HG02678 (cell line): ENCODE measurements at regions not wholly inside any gene's neighbourhood (a gene's known extent, or its start where the extent isn't known, plus 50 kb on each side); places are given as distances from the start of the nearest gene placed in this dataset.

Experiments
- ATAC-seq: cut with Tn5 transposase; IDR thresholded peaks from one replicate; pipeline ENCODE4 v1.9.1; 2021; ENCODE audit warnings: mild to moderate bottlenecking, moderate library complexity; ENCODE audit not compliant: unreplicated experiment

DNA sequence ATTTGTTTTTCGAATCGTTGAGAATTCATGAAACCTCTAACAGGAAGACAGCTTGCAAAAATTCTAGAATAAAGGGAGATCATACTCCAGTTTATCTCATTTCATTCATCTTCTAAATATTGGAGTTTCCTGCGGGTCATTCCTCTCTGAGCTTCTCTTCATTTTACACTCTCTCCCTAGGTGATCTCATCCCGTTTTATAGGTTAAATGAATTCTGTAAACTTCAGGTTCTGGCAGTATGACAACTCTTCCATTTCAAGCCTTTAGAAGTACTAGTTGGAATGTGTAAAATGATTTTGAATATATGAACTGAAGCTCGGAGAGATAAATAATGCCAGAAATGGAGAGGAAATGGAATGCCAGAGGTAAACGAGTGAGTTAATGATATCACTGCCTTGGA is 312.4 kb downstream of the METTL4 start:
- ATAC-seq, result no peak

DNA sequence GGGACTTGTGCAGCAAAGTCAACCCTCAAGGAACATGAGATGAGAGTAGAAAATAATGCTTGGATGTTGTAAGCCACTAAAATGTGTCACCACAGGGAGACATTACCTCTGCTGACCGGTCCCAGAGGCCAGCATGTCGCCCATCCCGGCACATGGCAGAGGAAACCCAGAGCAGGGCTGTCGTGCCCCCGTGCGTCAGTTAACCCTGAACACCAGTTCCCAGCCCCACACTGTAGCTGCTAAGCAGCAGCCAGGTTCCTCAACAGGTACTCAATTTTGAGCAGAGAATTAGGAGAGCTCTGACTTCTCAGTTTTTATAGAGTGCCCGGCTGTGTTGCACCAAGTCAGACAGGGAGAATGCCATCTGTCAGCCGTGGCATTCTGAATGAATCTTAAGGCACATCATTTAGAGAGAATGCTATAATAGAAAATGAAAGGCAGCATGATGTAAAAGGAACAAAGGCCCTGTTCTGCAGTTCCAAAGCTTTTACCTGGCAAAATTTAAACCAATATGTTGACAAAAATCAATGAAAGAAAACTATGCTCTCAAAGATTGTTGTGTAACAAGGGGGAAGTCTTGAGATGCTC is 307.9 kb downstream of the METTL4 start:
- no peak for ATAC-seq

DNA sequence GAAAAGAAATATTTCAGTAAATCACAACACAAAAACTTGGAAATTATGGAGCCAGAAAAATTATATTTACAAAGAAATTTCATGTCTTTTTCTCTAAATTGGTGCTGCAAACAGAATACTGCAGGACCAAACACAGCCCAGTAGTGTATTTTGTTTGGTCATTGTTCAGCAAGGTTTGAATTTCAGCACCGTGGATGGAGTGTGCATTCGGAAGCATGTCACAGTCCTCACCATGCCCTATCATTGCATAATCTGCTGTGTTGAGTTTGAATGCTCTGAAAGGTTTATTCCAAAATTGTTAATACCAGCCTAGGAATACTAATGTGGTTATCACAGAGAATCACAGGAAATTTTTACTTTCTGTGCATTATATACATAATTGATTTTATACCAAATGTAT is 296.7 kb downstream of the METTL4 start:
- no peak for ATAC-seq

DNA sequence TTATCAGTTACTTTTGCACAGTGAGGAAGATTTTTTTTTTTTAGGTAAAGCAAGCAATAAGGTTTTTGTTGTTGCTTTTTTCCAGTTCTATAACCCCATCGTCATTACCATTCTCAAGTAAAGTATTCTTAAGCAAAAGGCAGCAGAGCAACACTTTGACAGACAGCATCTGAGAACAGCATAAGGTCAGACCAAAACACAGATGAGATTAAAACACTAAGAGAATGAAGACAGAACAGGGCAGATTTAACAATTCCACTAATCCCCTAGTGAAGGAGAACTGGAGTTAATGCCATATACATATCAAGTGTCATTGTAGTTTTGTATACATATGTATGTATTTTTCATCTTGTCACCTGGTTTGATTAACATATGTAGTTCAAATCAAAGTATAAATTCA is 290.2 kb downstream of the METTL4 start:
- ATAC-seq, result no peak

DNA sequence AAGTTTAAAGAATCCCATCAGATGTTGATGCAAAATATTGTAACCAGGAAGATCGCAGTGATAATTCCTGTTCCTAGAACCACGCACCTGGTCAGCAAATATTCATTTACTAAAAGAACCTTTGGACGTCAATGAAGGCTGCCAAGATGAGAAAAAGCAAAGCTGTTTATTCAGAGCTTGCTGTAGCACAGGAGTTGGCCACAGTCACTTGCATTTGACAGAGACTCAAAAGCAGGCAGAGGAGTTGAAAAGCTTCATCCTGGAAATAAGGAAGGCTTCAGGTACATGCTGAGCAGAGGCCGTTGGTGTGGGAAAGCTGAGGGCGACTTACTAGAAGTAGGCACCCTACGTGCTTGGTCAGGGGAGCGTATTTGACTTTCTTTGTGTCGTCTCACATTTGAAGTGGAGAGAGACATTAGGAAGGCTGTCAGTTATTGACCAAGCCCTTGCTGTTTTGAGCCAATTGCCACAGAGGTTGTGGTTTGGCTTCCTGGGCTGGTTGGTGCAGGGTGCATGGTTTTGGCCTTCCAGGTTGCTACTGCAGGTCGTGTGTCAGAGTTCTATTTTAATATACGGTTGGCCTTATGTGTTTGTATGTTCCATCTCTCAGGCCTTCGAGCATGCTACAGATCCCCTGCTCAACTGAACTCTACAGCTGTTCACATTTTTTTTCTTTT is 289.6 kb downstream of the METTL4 start:
- ATAC-seq, result no peak

DNA sequence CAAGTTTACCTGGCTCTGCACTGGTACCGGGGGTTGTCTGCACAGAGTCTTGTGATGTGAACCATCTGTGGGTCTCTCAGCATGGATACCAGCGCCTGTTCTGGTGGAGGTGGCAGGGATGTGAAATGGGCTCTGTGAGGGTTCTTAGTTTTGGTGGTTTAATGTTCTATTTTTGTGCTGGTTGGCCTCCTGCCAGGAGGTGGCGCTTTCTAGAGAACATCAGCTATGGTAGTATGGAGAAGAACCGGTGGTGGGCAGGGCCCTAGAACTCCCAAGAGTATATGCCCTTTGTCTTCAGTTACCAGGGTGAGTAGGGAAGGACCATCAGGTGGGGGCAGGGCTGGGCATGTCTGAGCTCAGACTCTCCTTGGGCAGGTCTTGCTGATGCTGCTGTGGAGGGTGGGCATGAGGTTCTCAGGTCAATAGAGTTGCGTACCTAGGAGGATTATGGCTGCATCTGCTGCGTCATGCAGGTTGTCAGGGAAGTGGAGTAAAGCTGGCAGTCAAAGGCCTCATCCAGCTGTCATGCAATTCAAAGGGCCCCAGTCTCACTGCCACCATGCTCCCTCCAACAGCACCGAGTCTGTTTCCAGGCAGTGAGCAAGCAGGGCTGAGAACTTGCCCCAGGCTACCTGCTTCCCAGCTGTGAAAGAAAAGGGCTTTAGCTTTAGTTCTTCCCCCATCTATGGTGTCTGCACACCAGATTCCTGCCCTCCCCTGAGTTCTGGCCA is 278.0 kb downstream of the METTL4 start:
- no peak for ATAC-seq

DNA sequence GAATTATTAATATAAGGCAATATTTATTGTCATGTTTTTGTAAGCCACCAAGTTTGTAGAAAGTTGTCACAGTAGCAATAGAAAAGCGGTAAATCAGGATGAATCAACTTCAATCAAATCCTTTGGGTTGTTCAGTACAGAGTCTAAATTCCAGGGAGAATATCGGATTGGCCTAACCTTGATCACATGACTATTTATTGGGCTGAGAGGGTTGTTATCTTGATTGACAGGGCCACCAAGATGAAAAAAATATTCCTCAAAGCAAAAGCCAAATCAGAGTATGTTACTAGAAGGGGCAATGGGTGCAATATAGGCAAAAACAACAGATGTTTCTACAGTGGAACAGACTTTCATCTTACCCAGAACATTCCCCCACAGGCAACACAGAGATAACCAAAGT is 270.0 kb downstream of the METTL4 start:
- no peak for ATAC-seq

DNA sequence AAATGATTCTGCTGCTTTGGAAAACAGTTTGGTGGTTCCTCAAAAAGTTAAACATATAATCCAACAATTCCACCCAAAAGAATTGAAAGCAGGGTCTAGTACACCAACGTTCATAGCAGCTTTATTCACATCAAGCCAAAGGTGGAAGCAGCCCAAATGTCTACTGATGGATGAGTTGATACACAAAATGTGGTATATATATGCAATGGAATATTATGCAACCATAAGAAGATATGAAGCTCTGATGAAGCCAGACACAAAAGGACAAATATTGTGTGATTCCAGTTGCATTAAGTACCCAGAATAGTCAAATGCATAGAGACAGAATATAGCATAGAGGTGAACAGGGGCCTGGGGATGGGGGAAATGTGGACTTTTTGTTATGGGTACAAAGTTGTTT is 269.3 kb downstream of the METTL4 start:
- ATAC-seq, result no peak

DNA sequence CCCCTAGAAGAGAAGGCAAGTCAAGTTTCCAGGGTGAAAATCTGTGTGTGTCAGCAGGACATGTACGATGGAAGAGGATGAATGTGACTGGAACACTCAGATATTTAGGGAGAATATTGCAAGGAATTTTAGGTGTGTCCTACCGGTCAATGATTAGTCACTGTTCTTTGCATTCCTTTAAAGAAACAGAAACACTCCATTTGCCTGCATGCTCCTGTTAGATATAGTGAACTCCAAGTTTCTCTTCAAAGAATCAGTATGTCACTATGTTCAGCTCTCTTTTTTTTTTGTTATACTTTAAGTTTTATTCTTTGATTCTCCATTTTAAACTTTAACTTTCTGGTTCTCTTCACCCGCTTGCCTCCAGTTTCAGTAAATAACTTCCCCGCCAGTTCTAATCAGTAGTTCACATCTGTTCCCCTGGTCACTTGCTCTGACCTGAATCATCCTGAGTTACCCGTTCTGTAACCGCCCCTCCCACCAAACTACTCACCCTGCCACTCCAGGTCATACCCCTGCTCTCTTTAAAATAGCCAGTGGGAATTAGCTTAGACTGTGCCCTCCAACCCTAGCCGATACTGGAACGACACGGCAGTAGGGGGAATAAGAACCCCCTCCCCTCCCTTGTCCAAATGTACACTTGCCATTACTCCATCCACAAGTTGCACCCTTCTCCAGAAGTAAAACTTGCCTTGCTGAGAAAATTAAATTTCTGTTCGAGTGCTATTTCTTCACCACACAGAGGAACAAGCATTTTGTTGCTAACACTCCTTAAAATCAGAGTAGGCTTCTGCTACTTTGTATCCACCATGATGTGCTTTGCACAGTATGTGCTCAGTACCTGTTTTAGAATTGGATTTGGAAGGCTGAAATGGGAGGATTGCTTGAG is 268.4 kb downstream of the METTL4 start:
- ATAC-seq, result no peak

DNA sequence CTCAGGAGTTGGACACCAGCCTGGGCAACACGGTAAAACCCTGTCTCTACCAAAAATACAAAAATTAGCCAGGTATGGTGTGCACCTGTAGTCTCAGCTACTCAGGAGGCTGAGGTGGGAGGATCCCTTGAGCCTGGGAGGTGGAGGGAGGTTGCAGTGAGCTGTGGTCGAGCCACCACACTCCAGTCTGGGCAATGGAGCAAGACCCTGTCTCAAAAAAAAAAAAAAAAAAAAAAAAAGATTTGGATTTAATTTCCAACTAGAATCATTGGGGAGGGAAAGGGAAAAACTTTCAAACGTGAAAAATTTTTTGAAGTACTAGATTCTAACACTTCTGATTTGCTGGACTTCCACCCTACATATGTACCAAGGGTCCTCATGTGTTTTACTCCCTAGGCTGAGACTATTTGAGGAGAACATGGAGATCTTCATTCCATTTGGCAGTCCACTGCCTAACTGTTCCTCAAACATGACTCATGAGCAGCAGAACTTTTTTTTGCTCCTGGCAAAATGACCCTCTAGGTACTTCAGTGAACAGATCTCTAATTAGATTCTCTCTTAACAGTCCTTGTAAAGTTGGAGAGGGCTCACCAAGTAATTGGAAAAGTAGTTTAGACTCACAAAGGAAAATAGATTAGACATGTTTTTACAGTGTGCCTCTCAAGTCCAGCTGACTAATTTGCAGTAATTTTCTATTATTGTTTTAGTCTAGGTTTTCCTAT is 267.6 kb downstream of the METTL4 start:
- no peak for ATAC-seq

DNA sequence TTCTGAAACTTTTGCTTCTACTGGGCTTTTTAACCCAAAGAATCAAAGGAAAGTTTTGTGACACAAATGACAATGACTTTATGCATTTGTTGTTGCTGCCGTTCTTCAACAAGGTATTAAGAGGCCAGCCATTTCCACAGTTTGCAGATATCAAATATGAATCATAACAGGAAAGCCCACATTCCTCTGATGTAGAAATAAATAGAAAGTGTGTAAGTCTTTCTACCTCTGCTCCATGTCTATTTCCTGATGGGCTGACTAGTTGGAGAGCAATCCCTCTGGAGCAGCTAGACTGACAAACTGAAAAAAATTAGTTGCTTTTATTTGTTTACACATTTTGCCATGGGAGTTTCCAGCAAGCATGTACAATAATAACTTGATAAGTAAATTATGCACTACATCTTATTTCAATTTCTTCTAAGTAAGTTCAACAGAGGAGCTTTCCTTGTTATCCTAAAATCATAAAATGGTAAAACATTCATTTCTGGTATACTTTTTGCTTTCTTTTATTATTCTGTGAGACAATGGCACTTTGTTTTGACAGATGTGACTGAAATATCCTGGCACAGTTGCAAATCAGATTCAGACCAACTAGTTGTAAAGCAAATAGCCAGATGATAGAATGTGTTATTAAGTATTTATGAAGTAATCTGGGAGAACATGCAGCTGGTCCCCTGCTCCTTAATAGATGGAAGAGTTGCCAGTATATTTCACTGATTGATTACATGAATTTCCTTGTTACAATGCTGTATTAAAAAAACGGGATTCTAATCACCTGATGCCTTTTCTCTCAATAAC is 266.7 kb downstream of the METTL4 start:
- no peak for ATAC-seq

DNA sequence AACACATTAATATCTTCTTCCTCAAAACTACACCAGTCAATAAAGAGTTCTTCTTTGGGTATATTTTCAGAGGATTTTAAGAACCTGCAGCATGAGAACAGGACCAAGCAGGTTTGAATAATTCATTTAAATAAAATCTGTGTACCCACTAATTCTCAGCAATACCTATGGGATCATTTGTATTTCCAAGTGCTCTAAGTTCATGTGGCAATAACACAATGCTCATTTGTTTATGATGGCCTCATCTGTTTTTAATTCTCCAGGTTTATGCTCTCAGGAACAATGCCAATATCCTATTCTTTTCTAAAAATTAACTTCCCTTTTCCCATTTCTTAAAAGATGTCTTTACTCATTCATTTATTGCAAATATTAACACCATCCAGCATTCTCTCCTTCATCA is 264.7 kb downstream of the METTL4 start:
- ATAC-seq, result no peak

DNA sequence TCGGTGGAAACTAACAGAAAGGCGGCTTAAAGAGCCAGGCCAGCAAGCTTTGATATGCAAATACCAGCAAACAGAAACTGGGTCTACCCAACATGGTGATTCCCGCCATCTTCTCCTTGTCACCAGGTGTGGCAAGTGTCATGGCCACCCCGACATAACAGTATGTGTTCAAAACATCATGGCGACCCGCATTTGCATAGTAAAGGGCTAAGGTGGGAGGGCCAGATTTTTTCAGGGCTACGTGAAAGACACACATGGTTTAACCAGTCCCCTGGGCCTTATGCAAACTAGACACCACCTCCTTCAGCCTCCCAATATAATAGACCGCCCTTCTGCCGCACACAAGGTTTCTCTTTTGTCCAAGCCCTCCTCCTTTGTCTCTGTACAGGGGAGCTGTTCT is 260.4 kb downstream of the METTL4 start:
- no peak for ATAC-seq

DNA sequence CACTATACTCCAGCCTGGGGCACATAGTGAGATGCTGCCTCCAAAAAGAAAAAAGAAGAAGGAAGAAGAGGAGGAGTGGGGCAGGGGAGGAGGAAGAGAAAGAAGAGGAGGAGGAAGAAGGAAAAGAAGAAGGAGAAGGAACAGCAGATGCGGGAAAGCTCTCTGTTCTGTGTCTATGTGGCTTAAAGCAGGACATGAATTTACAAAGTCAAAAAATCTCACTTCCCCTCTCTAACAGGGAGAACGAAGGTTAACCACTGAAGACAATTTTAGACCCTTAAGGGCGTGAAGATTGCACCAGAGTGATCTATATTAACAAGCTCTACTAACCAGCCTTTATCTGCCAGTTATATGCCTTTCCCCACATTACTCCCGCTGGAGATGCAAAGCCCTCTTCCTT is 258.9 kb downstream of the METTL4 start:
- peak; percentile 77 for ATAC-seq

DNA sequence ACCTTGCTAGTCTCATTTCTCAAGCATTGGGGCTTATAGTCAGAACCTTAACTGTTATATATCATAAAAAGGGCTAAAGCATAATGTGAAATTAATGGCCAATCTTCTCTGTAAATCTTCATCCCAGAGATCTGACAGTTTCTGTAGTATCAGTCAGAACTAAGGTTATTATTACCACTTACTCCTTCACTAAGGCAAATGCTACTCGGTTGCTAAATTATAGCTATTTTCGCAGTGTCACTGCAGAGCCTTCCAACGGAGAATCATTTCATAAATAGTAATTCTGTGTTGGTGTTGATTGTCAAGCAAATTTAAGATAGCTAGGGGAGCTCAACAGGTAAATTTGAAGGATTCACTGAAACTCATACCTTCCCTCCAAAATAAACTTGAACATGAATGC is 258.0 kb downstream of the METTL4 start:
- no peak for ATAC-seq

DNA sequence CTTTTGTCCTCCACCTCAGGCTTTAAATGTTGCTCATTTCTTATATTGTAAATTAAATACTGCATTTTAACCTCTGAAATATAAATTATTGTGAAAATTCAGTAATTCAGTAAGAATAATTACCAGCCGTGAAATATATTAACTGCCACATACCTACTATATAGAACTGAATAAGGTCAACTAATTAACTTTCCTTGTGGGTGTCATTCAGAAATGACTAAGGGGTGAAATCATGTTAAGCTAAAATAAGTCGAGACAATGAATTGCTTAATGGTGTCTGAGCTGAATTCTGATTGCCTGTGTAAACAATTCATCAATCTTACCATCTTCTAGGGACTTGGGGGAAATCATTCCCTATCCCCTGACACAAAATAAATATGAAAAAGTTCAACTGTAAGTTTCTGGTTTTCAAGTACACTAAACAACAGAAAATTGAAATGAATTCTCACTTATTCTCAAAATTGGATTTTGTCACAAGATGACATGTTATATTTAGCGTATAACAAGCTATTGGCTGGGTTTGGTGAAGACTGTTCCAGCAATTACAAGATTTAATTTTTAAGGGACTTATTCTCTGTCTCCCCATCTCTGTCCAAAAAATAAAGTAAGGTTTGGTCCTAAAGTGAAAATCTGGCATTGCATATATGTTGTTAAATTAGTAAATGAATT is 255.1 kb downstream of the METTL4 start:
- ATAC-seq, result no peak

DNA sequence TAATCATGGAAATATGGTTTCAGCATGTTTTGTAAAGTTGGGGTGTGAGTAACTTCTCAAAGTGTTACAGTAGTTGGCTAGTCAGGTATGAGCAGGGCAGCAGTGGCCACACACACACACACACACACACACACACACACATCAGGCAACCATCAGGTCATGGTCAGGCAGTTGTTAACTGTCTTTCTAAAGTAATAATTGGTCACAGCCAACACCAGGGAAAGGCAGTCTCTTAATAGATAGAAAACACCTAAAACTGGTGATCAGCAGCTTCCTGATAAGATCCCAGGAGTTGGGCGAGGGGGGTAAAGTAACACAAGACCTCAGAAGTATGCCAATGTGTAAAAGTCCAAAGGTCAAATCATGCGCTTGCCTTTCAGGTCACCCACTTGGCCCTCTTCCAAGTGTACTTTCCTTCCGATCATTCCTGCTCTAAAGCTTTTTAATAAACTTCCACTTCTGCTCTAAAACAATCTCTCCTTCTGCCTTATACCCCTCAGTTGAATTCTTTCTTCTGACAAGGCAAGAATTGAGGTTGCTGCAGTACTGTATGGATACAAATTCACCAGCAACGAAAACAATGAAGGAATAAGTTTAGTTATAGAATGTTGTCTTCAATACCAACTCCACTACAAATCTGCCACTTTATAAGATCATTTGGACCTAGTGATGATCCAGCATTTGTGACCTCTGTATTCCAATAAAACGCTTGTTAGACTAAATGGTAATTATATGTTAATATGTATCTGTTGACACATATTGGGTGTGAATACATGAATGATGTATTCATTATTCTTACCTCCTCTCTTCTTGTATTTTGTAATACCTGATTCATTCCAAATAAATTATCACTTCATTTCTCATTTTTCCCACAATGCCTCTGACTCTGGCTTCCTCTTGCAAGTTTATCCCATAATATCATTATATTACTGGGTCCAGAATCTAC is 254.3 kb downstream of the METTL4 start:
- ATAC-seq, result no peak

DNA sequence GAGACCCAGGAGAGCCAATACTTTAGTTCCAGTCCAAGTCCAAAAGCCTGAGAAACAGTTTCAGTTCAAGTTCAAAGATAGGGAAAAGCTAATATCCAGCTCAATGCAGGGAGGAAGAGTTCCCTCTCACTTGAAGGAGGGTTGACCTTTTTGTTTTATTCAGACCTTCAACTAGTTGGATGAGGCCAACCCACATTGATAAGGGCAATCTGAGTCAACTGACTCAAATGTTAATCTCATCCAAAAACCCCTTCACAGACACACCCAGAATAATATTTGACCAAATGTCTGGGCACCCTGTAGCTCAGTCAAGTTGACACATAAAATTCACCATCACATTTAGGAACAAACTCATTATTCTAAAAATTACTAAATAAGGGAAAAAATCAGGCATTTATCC is 246.8 kb downstream of the METTL4 start:
- ATAC-seq, result no peak
